ENCODE measurements at regions not wholly inside any gene's neighbourhood (a gene's known extent, or its start where the extent isn't known, plus 50 kb on each side); places are given as distances from the start of the nearest gene placed in this dataset.

- H2BK5ac ChIP-seq (ENCODE audit: low read depth, low read length, poor library complexity, severe bottlenecking), result no peak overlapping the region
- H4K5ac ChIP-seq (ENCODE audit: low read depth, low read length), result no peak overlapping the region
- H4K8ac ChIP-seq (ENCODE audit: low read depth in 2 of 2, low read length in 2 of 2), result no peak overlapping the region
- DNase-seq, result no peak
- no peak overlapping the region for H2BK15ac ChIP-seq (ENCODE audit: low read depth, low read length)
- H3K27ac ChIP-seq (ENCODE audit: insufficient read depth, low read length), result no peak overlapping the region
- H3K9ac ChIP-seq (ENCODE audit: low read depth, low read length), result no peak overlapping the region
- H2AK9ac ChIP-seq (replicated peaks; ENCODE audit: low read depth, low read length, poor library complexity), result no peak overlapping the region
- no peak overlapping the region for H2AFZ ChIP-seq (replicated peaks; ENCODE audit: low read length, poor library complexity)
- no peaks in the 10 kb centered on the region; the same call in 1 of the 2 replicates for H3K27me3 ChIP-seq (ENCODE audit: control insufficient read depth, insufficient read depth, low read length)
- dilution Hi-C loops (cut with HindIII; ENCODE audit: low sequenced_read_pairs, unreplicated experiment), result no loop called here
- intact Hi-C loops (cut with micrococcal nuclease), result loop anchor here (5.0 kb wide), 1 partner anchor 339 kb away; the partner anchor contains the start of gene JAG1
- no peaks in the 10 kb centered on the region for H3K9me3 ChIP-seq (ENCODE audit: control insufficient read depth, insufficient read depth, low read length)
- H2AK5ac ChIP-seq (ENCODE audit: low read depth, low read length), result no peak overlapping the region
- no peak for TF ChIP-seq RCOR1 (IDR thresholded peaks at IDR 0.05; ENCODE audit: insufficient replicate concordance, low read length)
- TF ChIP-seq MAZ (IDR thresholded peaks at IDR 0.05; ENCODE audit: borderline replicate concordance, low read depth, low read length), result no peak
- TF ChIP-seq USF2 (IDR thresholded peaks at IDR 0.05; ENCODE audit: low read depth, low read length), result no peak
- TF ChIP-seq NFE2L2 (IDR thresholded peaks at IDR 0.05; ENCODE audit: low read depth, low read length), result no peak
- TF ChIP-seq ELK1 (IDR thresholded peaks at IDR 0.05; ENCODE audit: borderline replicate concordance, low read depth, low read length), result no peak
- no peak for TF ChIP-seq RFX5 (IDR thresholded peaks at IDR 0.05; ENCODE audit: low read depth, low read length)
- no peak for TF ChIP-seq RAD21 (IDR thresholded peaks at IDR 0.05; ENCODE audit: low read length)
- TF ChIP-seq SMC3 (IDR thresholded peaks at IDR 0.05; ENCODE audit: low read depth, low read length), result no peak
- TF ChIP-seq FOS (IDR thresholded peaks at IDR 0.05; ENCODE audit: low read depth, low read length), result no peak
- no peak for TF ChIP-seq CHD1 (IDR thresholded peaks at IDR 0.05; ENCODE audit: low read depth, low read length)
- TF ChIP-seq CTCF (conservative IDR thresholded peaks at IDR 0.05; ENCODE audit: low read depth, low read length), result no peak
- no peak for TF ChIP-seq POLR2A (IDR thresholded peaks at IDR 0.05; ENCODE audit: low read depth, low read length)
- no peak for TF ChIP-seq MXI1 (IDR thresholded peaks at IDR 0.05; ENCODE audit: borderline replicate concordance, low read depth, low read length)
- no peak for TF ChIP-seq MAFK (IDR thresholded peaks at IDR 0.05; ENCODE audit: low read depth, low read length)
- TF ChIP-seq CEBPB (IDR thresholded peaks at IDR 0.05; ENCODE audit: low read depth, low read length), result no peak
- no peak for TF ChIP-seq BHLHE40 (IDR thresholded peaks at IDR 0.05; ENCODE audit: low read depth, low read length)
- no peak overlapping the region for H2BK120ac ChIP-seq (ENCODE audit: low read depth, low read length)
- no peak overlapping the region for H3K18ac ChIP-seq (ENCODE audit: low read depth, low read length)
- no peak overlapping the region for H3K4ac ChIP-seq (ENCODE audit: low read depth, low read length)
- no peak for ATAC-seq (ENCODE audit: low read depth)
- no peak overlapping the region for H3K56ac ChIP-seq (ENCODE audit: extremely low read depth, insufficient read depth, low read length)
- H2BK20ac ChIP-seq (ENCODE audit: low read depth, low read length), result no peak overlapping the region
- H4K20me1 ChIP-seq (ENCODE audit: insufficient read depth, low read length), result no peaks in the 10 kb centered on the region
- no peak overlapping the region for H3K14ac ChIP-seq (replicated peaks; ENCODE audit: low read depth, low read length)
- BruUV-seq (replicated peaks), result no TSS peak
- no peaks in the 10 kb centered on the region for H3K79me1 ChIP-seq (ENCODE audit: low read depth in 1 of 2, low read length in 2 of 2)
- ChIA-PET CTCF (no interaction called here), POLR2A (ENCODE audit: unreplicated experiment) (no interaction called here)
- H4K91ac ChIP-seq (ENCODE audit: insufficient read depth, low read depth, low read length), result no peak overlapping the region
- no peaks in the 10 kb centered on the region for H3K9me1 ChIP-seq (ENCODE audit: insufficient read depth, low read length)
- H3K23ac ChIP-seq (ENCODE audit: low read depth, low read length), result no peak overlapping the region
- no peak overlapping the region for H3K4me3 ChIP-seq (ENCODE audit: insufficient read depth, low read depth, low read length)
- H3K4me2 ChIP-seq (ENCODE audit: low read depth, low read length), result no peak overlapping the region
- no peaks in the 10 kb centered on the region for H3K4me1 ChIP-seq (ENCODE audit: control insufficient read depth, insufficient read depth, low read length)
- H3K36me3 ChIP-seq (ENCODE audit: control insufficient read depth, insufficient read depth, low read length), result no peaks in the 10 kb centered on the region
- in situ Hi-C loops (cut with MboI; ENCODE audit: low sequenced_read_pairs), result no loop called here
Measured at GRCh38 chr20:11011653-11012052, 337.9 kb upstream of the JAG1 start.
